ENCODE measurements at regions not wholly inside any gene's neighbourhood (a gene's known extent, or its start where the extent isn't known, plus 50 kb on each side); places are given as distances from the start of the nearest gene placed in this dataset.
"Not testable (repeated sequence)": the region's sequence is repeated elsewhere in the genome, so short reads cannot be mapped to it uniquely, and the experiment has no call there.

GRCh38 chrX:96576368-96576767 is 108.3 kb upstream of the DIAPH2 start:
- Mint-ChIP-seq H3K27me3 (peaks cover 6% of the 10 kb centered on the region), H3K27ac (no peak overlapping the region), H3K36me3 (no peaks in the 10 kb centered on the region), H3K4me3 (no peak overlapping the region), H3K9me3 (no peaks in the 10 kb centered on the region), H3K4me1 (ENCODE audit: unreplicated experiment) (no peaks in the 10 kb centered on the region)
- TF ChIP-seq CTCF (conservative IDR thresholded peaks at IDR 0.05), result no peak
- DNase-seq (ENCODE audit: extremely low spot score, unreplicated experiment), result no peak

- TF ChIP-seq CTCF (conservative IDR thresholded peaks at IDR 0.05), result no peak
- Mint-ChIP-seq H3K27ac (no peak overlapping the region), H3K4me1 (ENCODE audit: unreplicated experiment) (no peaks in the 10 kb centered on the region), H3K27me3 (peaks cover 6% of the 10 kb centered on the region), H3K9me3 (no peaks in the 10 kb centered on the region), H3K4me3 (no peak overlapping the region), H3K36me3 (no peaks in the 10 kb centered on the region)
- no peak for DNase-seq (ENCODE audit: extremely low spot score, unreplicated experiment)
These were observed 105.9 kb upstream of the DIAPH2 start for GRCh38 chrX:96578781-96579180.

GRCh38 chrX:96579252-96579651 is 105.4 kb upstream of the DIAPH2 start:
- no peak overlapping the region for H3K27ac Mint-ChIP-seq
- no peaks in the 10 kb centered on the region for H3K9me3 Mint-ChIP-seq
- H3K27me3 Mint-ChIP-seq, result peaks cover 6% of the 10 kb centered on the region

GRCh38 chrX:96590403-96590802 is 94.2 kb upstream of the DIAPH2 start:
- H3K9me3 Mint-ChIP-seq, result no peaks in the 10 kb centered on the region
- DNase-seq (ENCODE audit: extremely low spot score, unreplicated experiment), result no peak
- no peak for TF ChIP-seq CTCF (conservative IDR thresholded peaks at IDR 0.05)
- no peaks in the 10 kb centered on the region for H3K36me3 Mint-ChIP-seq
- H3K27me3 Mint-ChIP-seq, result no peaks in the 10 kb centered on the region
- no peaks in the 10 kb centered on the region for H3K4me1 Mint-ChIP-seq (ENCODE audit: unreplicated experiment)
- H3K4me3 Mint-ChIP-seq, result no peak overlapping the region
- H3K27ac Mint-ChIP-seq, result no peak overlapping the region

More at GRCh38 chrX:96579252-96579651, 105.4 kb upstream of the DIAPH2 start:
- no peak for DNase-seq (ENCODE audit: extremely low spot score, unreplicated experiment)
- H3K4me1 Mint-ChIP-seq (ENCODE audit: unreplicated experiment), result no peaks in the 10 kb centered on the region
- H3K4me3 Mint-ChIP-seq, result no peak overlapping the region
- TF ChIP-seq CTCF (conservative IDR thresholded peaks at IDR 0.05), result no peak
- H3K36me3 Mint-ChIP-seq, result no peaks in the 10 kb centered on the region

- H3K9me3 Mint-ChIP-seq, result no peaks in the 10 kb centered on the region
- H3K4me1 Mint-ChIP-seq (ENCODE audit: unreplicated experiment), result no peaks in the 10 kb centered on the region
- H3K27me3 Mint-ChIP-seq, result no peaks in the 10 kb centered on the region
- TF ChIP-seq CTCF (conservative IDR thresholded peaks at IDR 0.05), result no peak
- no peaks in the 10 kb centered on the region for H3K36me3 Mint-ChIP-seq
- DNase-seq (ENCODE audit: extremely low spot score, unreplicated experiment), result no peak
- H3K27ac Mint-ChIP-seq, result no peak overlapping the region
- H3K4me3 Mint-ChIP-seq, result no peak overlapping the region
These were observed 93.2 kb upstream of the DIAPH2 start for GRCh38 chrX:96591421-96591820.

- not testable (repeated sequence) for H3K9me3 Mint-ChIP-seq; H3K4me3 Mint-ChIP-seq; H3K27ac Mint-ChIP-seq; H3K27me3 Mint-ChIP-seq; H3K36me3 Mint-ChIP-seq; H3K4me1 Mint-ChIP-seq (ENCODE audit: unreplicated experiment); DNase-seq (ENCODE audit: extremely low spot score, unreplicated experiment)
These were observed 86.8 kb upstream of the DIAPH2 start for GRCh38 chrX:96597847-96598246.

Data from type B pancreatic cell (in vitro differentiated cells).